ENCODE measurements at regions not wholly inside any gene's neighbourhood (a gene's known extent, or its start where the extent isn't known, plus 50 kb on each side); places are given as distances from the start of the nearest gene placed in this dataset.

DNA sequence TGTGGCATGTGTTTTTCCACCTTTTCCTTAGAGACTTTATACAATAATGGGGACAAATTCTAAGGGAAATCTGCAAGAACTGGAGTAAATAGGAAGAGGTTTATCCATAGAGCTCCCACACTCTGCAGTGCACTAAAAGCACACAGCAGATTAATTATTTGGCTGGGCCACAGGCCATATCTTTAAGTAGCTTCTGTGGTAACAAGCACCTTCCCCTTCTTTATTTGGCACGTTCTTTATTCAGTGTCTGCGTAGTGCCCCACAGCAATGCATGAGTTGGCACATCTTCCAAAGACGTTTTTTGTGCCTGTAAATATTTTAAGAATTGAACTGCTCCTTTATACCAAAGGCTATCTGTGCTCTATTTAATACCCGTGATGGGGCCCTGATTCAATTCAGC, 104.9 kb upstream of the MBL2 start:
- H3K27ac ChIP-seq, result no peak overlapping the region
- no peak for DNase-seq (ENCODE audit: low spot score)
- TF ChIP-seq, protein P1, sequence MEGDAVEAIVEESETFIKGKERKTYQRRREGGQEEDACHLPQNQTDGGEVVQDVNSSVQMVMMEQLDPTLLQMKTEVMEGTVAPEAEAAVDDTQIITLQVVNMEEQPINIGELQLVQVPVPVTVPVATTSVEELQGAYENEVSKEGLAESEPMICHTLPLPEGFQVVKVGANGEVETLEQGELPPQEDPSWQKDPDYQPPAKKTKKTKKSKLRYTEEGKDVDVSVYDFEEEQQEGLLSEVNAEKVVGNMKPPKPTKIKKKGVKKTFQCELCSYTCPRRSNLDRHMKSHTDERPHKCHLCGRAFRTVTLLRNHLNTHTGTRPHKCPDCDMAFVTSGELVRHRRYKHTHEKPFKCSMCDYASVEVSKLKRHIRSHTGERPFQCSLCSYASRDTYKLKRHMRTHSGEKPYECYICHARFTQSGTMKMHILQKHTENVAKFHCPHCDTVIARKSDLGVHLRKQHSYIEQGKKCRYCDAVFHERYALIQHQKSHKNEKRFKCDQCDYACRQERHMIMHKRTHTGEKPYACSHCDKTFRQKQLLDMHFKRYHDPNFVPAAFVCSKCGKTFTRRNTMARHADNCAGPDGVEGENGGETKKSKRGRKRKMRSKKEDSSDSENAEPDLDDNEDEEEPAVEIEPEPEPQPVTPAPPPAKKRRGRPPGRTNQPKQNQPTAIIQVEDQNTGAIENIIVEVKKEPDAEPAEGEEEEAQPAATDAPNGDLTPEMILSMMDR (IDR thresholded peaks at IDR 0.05), result no peak
- no peak overlapping the region for H3K4me3 ChIP-seq

- no peak for DNase-seq (ENCODE audit: low spot score)
- Histone ChIP-seq H3K4me3 (no peak overlapping the region), H3K27ac (no peak overlapping the region)
- TF ChIP-seq, protein P1 (IDR thresholded peaks at IDR 0.05), result no peak
Observed at GRCh38 chr10:52875336-52875735, 102.8 kb upstream of the MBL2 start.

DNA sequence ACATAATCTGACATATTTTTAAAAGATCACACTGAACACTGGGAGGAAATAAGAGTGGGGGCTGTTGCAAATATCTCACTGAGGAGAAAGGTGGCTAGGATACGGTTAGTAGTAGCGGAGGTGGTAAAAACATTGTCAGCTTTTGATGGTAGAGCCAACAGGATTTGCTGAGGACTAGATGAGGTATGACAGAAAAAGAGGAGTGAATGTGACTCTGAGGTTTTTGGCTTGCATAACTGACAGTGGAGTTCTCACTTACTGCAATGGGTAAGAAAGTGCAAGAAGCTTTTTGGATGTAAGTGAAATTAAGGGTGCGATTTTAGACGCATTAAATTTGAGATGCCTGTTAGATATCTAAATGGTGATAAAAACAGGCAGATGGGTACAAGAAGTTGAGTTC, 102.0 kb upstream of the MBL2 start:
- DNase-seq (ENCODE audit: low spot score), result no peak
- no peak overlapping the region for H3K4me3 ChIP-seq
- H3K27ac ChIP-seq, result no peak overlapping the region
- TF ChIP-seq, protein P1 (IDR thresholded peaks at IDR 0.05), result no peak

DNA sequence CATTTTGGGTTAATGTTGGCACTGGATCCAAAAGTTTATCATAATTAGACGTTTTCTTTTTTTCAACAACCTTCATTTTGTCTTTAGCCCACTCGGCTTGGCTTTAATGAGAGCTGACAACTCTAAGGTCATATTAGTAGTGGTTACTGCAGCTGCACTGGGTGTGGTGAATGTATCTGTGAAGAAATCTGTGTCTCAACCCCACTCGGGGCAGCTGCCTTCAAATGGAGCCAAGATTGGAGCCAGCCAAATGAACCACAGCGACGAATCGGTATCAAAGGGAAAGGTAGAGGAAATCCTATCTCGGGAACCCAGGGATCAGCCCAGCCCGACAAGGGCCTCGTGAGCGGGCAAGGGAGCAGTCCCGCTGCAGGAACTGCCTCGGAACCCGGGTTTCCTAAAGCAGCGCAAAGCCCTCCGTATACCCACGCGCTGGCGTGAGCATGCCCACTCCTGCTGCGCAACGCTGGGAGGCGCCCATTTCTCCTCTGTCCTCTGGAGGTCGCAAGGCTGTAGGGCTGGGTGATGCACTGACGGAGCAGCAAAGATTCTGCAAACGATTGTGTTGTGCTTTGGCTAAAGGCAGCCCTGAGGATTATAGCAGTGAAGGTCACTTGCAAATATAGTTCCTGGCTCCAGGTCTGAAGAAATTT, 98.7 kb upstream of the MBL2 start:
- Histone ChIP-seq H3K27ac (no peak overlapping the region), H3K4me3 (no peak overlapping the region)
- no peak for DNase-seq (ENCODE audit: low spot score)
- TF ChIP-seq, protein P1 (IDR thresholded peaks at IDR 0.05), result no peak

GRCh38 chr10:52870562-52870961, 98.0 kb upstream of the MBL2 start:
- no peak for DNase-seq (ENCODE audit: low spot score)
- TF ChIP-seq, protein P1 (IDR thresholded peaks at IDR 0.05), result no peak
- Histone ChIP-seq H3K27ac (no peak overlapping the region), H3K4me3 (no peak overlapping the region)

DNA sequence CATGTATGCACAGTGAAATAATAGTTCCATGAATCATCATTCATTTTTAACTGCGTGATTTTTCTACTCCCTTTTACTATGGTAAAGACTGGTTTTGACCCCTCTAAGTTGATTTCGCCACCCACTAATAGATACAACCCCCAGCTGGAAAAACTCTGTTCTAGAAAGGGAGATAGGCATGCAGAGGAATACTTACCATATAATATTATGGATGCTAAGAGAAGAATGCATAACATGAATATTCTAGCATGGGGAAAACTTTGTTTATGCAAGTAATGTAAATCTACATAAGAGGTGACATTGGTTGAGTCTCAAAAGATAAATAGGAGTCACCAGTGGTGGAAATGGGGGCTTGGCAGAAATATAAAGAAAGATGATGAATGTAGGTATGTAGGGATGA, 97.3 kb upstream of the MBL2 start:
- Histone ChIP-seq H3K27ac (no peak overlapping the region), H3K4me3 (no peak overlapping the region)
- DNase-seq (ENCODE audit: low spot score), result no peak
- TF ChIP-seq, protein P1 (IDR thresholded peaks at IDR 0.05), result no peak

DNA sequence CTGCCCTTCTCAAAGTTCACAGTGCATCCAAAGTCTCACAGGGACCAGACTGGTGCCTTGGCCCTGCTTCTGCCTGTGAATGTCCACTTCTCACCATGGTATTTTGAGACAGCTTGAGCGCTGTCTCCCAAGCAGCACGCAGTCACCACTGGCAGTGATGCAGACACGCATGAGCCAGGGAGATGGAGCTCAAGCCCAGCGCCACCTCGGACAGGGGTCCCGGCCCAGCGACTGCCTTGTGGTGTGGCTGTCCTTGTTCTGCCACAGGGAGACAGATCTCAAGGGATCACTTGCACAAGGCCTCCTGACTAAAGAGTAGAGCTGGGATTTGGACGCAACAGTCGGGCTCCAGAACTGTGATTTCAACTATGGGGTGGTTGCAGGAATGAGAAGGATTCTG, 92.6 kb upstream of the MBL2 start:
- DNase-seq (ENCODE audit: low spot score), result no peak
- Histone ChIP-seq H3K27ac (no peak overlapping the region), H3K4me3 (no peak overlapping the region)
- TF ChIP-seq, protein P1 (IDR thresholded peaks at IDR 0.05), result no peak

All from coronary artery (tissue), 2 donors.